Endothelial cell of umbilical vein (primary cell): ENCODE measurements at regions not wholly inside any gene's neighbourhood (a gene's known extent, or its start where the extent isn't known, plus 50 kb on each side); places are given as distances from the start of the nearest gene placed in this dataset.

Experiments
- BruUV-seq: library from RNA; stranded (reverse); fragments of 400-500 nt; replicated peaks from 2 replicates; lab custom pipeline; 2021; lab: Mats Ljungman, UMichigan
- CTCF ChIA-PET: fragments of 300-600, 350-600 bp; sonication (Branson Sonifier 250); formaldehyde crosslinking; loops from one replicate; lab custom pipeline; 2021; ENCODE audit warnings: antibody characterized with exemption, inconsistent platforms; lab: Charles Lee
- POLR2A ChIA-PET: fragments of 300-600, 350-600 bp; sonication (Branson Sonifier 250); formaldehyde crosslinking; loops from one replicate; lab custom pipeline; 2021; ENCODE audit warnings: antibody characterized with exemption, inconsistent platforms; lab: Charles Lee
- DNase-seq: peaks from one replicate; pipeline ENCODE4 v3.0.0-alpha.2; 2011; ENCODE audit warnings: low read depth, low spot score
- FAIRE-seq: peaks from 2 replicates; lab custom pipeline; 2011; peaks lifted over from hg19 to GRCh38; lab: Jason Lieb, UNC
- H2AFZ ChIP-seq: 2 replicates; pipeline ENCODE4 v1.6.0; 2012; ENCODE audit warnings: low read depth, low read length, control low read depth, inconsistent platforms
- H3K27ac ChIP-seq: 2 replicates; pipeline ENCODE4 v1.5.1; 2011; ENCODE audit warnings: low read depth, mild to moderate bottlenecking, control low read depth, low read length, moderate library complexity; ENCODE audit not compliant: insufficient read depth
- H3K27me3 ChIP-seq, 2 experiments: 2 replicates each; pipeline versions ENCODE4 v1.6.0 to v1.6.1; 2011; ENCODE audit warnings: low read length in 2 of 2, mixed read lengths in 1 of 2; ENCODE audit not compliant: control insufficient read depth in 2 of 2, insufficient read depth in 2 of 2
- H3K36me3 ChIP-seq, 2 experiments: 2 replicates in 1 of 2; 3 replicates in 1 of 2; pipeline ENCODE4 v1.5.1; 2011; ENCODE audit warnings: low read length in 2 of 2, mild to moderate bottlenecking in 1 of 2, moderate library complexity in 1 of 2; ENCODE audit not compliant: control insufficient read depth in 2 of 2, insufficient read depth in 2 of 2; ENCODE audit errors: extremely low read depth in 1 of 2
- H3K4me1 ChIP-seq: 3 replicates; pipeline ENCODE4 v1.5.1; 2011; ENCODE audit warnings: mild to moderate bottlenecking, low read length; ENCODE audit not compliant: control insufficient read depth, insufficient read depth; ENCODE audit errors: extremely low read depth
- H3K4me2 ChIP-seq: 2 replicates; pipeline ENCODE4 v1.6.1; 2011; ENCODE audit warnings: low read length, control low read depth, mixed read lengths; ENCODE audit not compliant: insufficient read depth
- H3K4me3 ChIP-seq, 3 experiments: fragments of 200-600 bp in 1 of 3; sonication (generic), shearing (Covaris generic) in 1 of 3; replicated peaks in 1 of 3; 2 replicates each; pipeline ENCODE4 v1.5.1; 2011 to 2016; ENCODE audit warnings: control low read depth in 3 of 3, low read length in 3 of 3, mild to moderate bottlenecking in 2 of 3, inconsistent platforms in 1 of 3, low read depth in 1 of 3, moderate library complexity in 1 of 3; ENCODE audit not compliant: insufficient read depth in 1 of 3
- H3K79me2 ChIP-seq: 2 replicates; pipeline ENCODE4 v1.6.0; 2012; ENCODE audit warnings: low read length, inconsistent platforms; ENCODE audit not compliant: control insufficient read depth, insufficient read depth
- H3K9ac ChIP-seq: replicated peaks from 2 replicates; pipeline ENCODE3; 2011; ENCODE audit warnings: low read length, control low read depth; ENCODE audit not compliant: insufficient read depth; ENCODE audit errors: extremely low read depth
- H3K9me1 ChIP-seq: replicated peaks from 3 replicates; pipeline ENCODE4 v1.6.0; 2011; ENCODE audit warnings: mild to moderate bottlenecking, low read length; ENCODE audit not compliant: control insufficient read depth, insufficient read depth; ENCODE audit errors: extremely low read depth
- H3K9me3 ChIP-seq: replicated peaks from 2 replicates; pipeline ENCODE4 v1.5.1; 2012; ENCODE audit warnings: low read length, inconsistent platforms; ENCODE audit not compliant: control insufficient read depth, insufficient read depth
- H4K20me1 ChIP-seq: replicated peaks from 2 replicates; pipeline ENCODE3; 2011; ENCODE audit warnings: mild to moderate bottlenecking, low read length; ENCODE audit not compliant: control insufficient read depth, insufficient read depth; ENCODE audit errors: extremely low read depth
- EZH2 ChIP-seq: IDR thresholded peaks from 2 replicates; pipeline ENCODE4 v1.6.1; 2012; ENCODE audit warnings: borderline replicate concordance, low read depth, mild to moderate bottlenecking, moderate library complexity, low read length, inconsistent platforms; ENCODE audit not compliant: severe bottlenecking
- FOS ChIP-seq: IDR thresholded peaks from 2 replicates; pipeline ENCODE4 v1.6.1; 2011; ENCODE audit warnings: mild to moderate bottlenecking, low read length, moderate library complexity, borderline replicate concordance; ENCODE audit not compliant: insufficient read depth
- GATA2 ChIP-seq: IDR thresholded peaks from 2 replicates; pipeline ENCODE4 v1.7.0; 2011; ENCODE audit warnings: low read depth, mild to moderate bottlenecking, moderate library complexity, mixed read lengths, low read length; ENCODE audit not compliant: insufficient read length, insufficient read depth
- JUN ChIP-seq: IDR thresholded peaks from 2 replicates; pipeline ENCODE4 v1.6.1; 2011; ENCODE audit warnings: borderline replicate concordance, low read depth; ENCODE audit not compliant: insufficient read length, insufficient read depth
- MYC ChIP-seq: IDR thresholded peaks from one replicate; pipeline ENCODE4 v1.6.1; 2011; ENCODE audit warnings: mild to moderate bottlenecking, low read depth, low read length
- POLR2A ChIP-seq: IDR thresholded peaks from 2 replicates; pipeline ENCODE4 v1.6.1; 2012; ENCODE audit warnings: low read depth, mild to moderate bottlenecking, control low read depth, low read length
- POLR2AphosphoS5 ChIP-seq: IDR thresholded peaks from 2 replicates; pipeline ENCODE4 v1.6.1; 2012; ENCODE audit warnings: low read depth, mild to moderate bottlenecking, control low read depth, low read length, moderate library complexity; ENCODE audit not compliant: insufficient read depth
- dilution Hi-C: fragments of 300-500 bp; cut with MboI; formaldehyde crosslinking; loops from one replicate; pipeline ENCODE4 v1.15.0; 2019; ENCODE audit warnings: low sequenced_read_pairs; ENCODE audit not compliant: extremely low pct_ligation_motif_present
- intact Hi-C: fragments of 100-400 bp; cut with micrococcal nuclease; formaldehyde crosslinking; loops from one replicate; pipeline ENCODE4 v1.10.0; 2022
- TF ChIP-seq, protein P1 (sequence below): IDR thresholded peaks from 2 replicates; pipeline ENCODE4 v1.6.1; 2011; ENCODE audit not compliant: insufficient read depth, insufficient read length
- TF ChIP-seq, protein P2 (sequence below), 2 donors: IDR thresholded peaks; 1 replicate in 1 of 2; 2 replicates in 1 of 2; pipeline ENCODE4 v1.5.1; 2011; ENCODE audit warnings: low read length in 2 of 2, mild to moderate bottlenecking in 2 of 2, moderate library complexity in 2 of 2, control low read depth in 1 of 2, inconsistent platforms in 1 of 2, low read depth in 1 of 2; ENCODE audit not compliant: insufficient read depth in 1 of 2; ENCODE audit errors: extremely low read depth in 1 of 2

DNA sequence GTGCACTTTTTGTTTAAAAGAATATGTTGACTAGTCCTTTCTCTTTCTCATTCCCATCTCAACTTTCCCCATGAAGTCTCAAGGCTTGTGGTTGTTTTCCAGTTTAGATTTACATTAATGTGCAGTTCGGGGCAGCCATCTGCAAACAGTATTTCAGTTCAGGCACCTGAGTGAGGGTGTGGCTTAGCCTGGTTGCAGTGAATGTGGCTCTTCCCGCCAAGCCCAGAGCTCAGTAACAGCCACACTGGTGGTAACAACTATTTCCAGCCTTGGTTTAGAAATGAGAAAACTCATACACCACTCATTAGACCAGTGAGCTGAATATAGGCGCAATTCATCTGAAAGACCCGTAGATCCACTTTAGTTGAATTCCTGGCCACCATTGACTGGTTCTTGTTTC lies 394.3 kb downstream of the CMPK2 start:
- H3K4me1 ChIP-seq: no peaks in the 10 kb centered on the region
- no peak overlapping the region for H3K4me2 ChIP-seq
- H3K9me1 ChIP-seq: no peaks in the 10 kb centered on the region
- ChIA-PET POLR2A (no interaction called here), CTCF (no interaction called here)
- no peak for TF ChIP-seq FOS
- TF ChIP-seq, protein P1, sequence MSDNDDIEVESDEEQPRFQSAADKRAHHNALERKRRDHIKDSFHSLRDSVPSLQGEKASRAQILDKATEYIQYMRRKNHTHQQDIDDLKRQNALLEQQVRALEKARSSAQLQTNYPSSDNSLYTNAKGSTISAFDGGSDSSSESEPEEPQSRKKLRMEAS: no peak
- no peak for TF ChIP-seq POLR2A
- TF ChIP-seq JUN: no peak
- TF ChIP-seq GATA2: no peak
- TF ChIP-seq, protein P2, sequence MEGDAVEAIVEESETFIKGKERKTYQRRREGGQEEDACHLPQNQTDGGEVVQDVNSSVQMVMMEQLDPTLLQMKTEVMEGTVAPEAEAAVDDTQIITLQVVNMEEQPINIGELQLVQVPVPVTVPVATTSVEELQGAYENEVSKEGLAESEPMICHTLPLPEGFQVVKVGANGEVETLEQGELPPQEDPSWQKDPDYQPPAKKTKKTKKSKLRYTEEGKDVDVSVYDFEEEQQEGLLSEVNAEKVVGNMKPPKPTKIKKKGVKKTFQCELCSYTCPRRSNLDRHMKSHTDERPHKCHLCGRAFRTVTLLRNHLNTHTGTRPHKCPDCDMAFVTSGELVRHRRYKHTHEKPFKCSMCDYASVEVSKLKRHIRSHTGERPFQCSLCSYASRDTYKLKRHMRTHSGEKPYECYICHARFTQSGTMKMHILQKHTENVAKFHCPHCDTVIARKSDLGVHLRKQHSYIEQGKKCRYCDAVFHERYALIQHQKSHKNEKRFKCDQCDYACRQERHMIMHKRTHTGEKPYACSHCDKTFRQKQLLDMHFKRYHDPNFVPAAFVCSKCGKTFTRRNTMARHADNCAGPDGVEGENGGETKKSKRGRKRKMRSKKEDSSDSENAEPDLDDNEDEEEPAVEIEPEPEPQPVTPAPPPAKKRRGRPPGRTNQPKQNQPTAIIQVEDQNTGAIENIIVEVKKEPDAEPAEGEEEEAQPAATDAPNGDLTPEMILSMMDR (IDR thresholded peaks at IDR 0.05; ENCODE audit: extremely low read depth in 1 of 2, insufficient read depth in 1 of 2, low read depth in 1 of 2, low read length in 2 of 2): no peak
- no peak for TF ChIP-seq MYC
- TF ChIP-seq EZH2: no peak
- no peak for TF ChIP-seq POLR2AphosphoS5
- no peak overlapping the region for H3K4me3 ChIP-seq
- FAIRE-seq (no peak), DNase-seq (no peak)
- no TSS peak for BruUV-seq
- H3K27ac ChIP-seq: no peak overlapping the region
- intact Hi-C loops (no loop called here), dilution Hi-C loops (no loop called here)
- no peaks in the 10 kb centered on the region for H4K20me1 ChIP-seq
- H3K9ac ChIP-seq: no peak overlapping the region
- H3K27me3 ChIP-seq: no peaks in the 10 kb centered on the region
- H3K79me2 ChIP-seq: no peaks in the 10 kb centered on the region
- H3K36me3 ChIP-seq: no peaks in the 10 kb centered on the region
- H2AFZ ChIP-seq: no peak overlapping the region
- H3K9me3 ChIP-seq: peaks cover 8% of the 10 kb centered on the region
